ENCODE measurements at regions not wholly inside any gene's neighbourhood (a gene's known extent, or its start where the extent isn't known, plus 50 kb on each side); places are given as distances from the start of the nearest gene placed in this dataset.

DNA sequence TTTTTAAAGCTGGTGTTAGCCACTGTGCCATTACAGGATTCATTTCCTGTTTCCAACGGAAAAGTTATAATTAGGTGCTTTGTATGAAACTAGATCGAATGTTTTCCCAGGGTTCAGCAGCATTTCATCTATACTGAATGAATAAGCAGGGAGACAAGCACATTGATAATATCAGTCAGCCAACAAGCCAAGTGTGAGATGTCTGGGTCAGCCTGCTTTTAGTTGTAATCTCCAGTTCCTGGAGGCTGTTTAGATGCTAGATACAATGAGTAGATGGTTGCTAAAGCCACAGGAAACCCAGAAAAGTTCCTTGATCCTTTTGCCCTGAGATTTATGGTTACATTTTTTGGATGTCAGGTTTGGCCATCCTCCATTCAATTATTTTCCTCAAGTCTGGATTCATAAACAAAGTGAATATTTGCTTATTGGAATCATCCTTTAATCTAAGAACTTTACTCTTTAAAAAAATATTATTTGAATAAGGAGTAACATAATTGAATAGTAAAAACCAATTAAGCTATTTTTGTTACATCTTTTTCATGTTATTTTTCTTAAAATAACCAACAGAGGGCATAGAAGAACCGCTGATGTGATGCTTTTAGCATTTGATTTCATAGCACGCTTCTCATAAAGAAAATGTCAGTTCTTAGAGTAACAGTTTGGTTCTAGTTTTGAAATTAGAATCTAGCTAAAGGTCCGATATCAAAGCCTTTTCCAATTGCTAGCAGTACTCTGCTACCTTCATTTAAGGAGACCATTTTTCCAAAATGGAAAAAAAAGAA is 76.6 kb downstream of the HSPA13 start:
- TF ChIP-seq POLR2A (IDR thresholded peaks at IDR 0.05) (no peak), POLR2AphosphoS5 (IDR thresholded peaks at IDR 0.05) (no peak)
- TF ChIP-seq, protein P1, sequence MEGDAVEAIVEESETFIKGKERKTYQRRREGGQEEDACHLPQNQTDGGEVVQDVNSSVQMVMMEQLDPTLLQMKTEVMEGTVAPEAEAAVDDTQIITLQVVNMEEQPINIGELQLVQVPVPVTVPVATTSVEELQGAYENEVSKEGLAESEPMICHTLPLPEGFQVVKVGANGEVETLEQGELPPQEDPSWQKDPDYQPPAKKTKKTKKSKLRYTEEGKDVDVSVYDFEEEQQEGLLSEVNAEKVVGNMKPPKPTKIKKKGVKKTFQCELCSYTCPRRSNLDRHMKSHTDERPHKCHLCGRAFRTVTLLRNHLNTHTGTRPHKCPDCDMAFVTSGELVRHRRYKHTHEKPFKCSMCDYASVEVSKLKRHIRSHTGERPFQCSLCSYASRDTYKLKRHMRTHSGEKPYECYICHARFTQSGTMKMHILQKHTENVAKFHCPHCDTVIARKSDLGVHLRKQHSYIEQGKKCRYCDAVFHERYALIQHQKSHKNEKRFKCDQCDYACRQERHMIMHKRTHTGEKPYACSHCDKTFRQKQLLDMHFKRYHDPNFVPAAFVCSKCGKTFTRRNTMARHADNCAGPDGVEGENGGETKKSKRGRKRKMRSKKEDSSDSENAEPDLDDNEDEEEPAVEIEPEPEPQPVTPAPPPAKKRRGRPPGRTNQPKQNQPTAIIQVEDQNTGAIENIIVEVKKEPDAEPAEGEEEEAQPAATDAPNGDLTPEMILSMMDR (IDR thresholded peaks at IDR 0.05 in 8 of 11, conservative IDR thresholded peaks at IDR 0.05 in 3 of 11) = peak in 1 of 11 experiments; percentile 12
